Kasumi-1 (cell line): ENCODE measurements at regions not wholly inside any gene's neighbourhood (a gene's known extent, or its start where the extent isn't known, plus 50 kb on each side); places are given as distances from the start of the nearest gene placed in this dataset.
A peak's percentile ranks its signal among the peaks of the same experiment; 100 is the strongest.

ENCODE experiments used
- DNase-seq, 2 experiments: peaks; one replicate each; lab custom pipeline; 2025; lab: John Stamatoyannopoulos, UW

DNA sequence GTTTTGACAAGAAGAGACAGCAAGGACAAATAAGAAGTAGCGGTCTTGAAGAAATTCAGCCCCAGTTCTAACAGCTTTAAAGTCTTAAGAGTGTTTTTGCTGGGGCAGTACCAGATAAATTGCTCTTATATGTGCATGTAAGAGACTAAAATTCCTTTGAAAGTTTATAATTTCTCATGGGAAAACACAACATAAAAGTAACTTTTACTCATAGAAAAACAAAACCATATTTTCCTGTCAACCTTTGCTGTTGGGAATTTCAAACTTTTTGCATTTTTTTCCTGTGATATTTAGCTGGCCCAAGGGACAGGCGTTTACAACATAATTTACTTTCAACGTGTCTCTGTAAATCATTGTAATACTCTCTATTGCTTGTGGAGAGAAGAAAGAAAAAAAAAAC is 767.8 kb upstream of the ZEB2 start:
- no peak for DNase-seq

- no peak for DNase-seq
These were observed 766.9 kb upstream of the ZEB2 start for GRCh38 chr2:145286716-145287275.

DNA sequence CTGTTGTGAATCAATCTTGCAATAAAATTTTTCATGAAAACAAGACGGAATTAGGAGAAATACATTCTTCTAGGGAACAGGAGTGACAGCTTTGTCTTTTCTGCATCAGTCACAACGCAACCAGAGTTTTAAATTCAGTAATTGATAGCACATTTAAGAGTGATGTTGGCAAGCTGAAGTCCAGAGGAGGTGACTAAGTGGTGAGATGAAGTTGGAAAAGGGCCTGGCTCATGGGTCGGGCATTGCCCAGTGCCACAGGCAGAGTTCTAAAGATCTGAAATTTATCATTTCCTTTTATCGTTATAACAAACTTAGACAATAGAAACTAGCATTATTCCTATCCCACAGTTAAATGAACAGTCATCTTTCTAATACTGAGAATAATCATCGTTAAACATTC is 764.6 kb upstream of the ZEB2 start:
- no peak for DNase-seq

DNA sequence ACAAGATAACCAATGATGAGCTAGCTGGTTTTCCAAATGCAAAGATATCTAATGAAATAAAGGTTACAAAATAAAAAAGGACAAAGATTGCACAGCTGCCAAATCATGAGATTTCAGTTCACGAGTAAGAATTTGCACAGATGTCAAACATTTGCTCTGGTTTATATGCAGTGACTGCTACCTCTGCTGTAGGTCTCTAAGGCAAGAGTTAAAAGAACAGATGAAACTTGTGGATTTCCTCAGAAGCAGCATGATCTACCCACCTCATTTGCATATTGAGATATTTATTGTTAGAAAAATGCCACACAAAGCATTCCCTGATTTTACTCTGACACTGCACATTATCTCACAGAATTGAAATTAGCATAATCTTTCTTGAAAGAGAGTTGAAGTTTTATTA is 763.2 kb upstream of the ZEB2 start:
- no peak for DNase-seq

GRCh38 chr2:145277922-145278321 is 758.0 kb upstream of the ZEB2 start:
- DNase-seq = no peak

DNA sequence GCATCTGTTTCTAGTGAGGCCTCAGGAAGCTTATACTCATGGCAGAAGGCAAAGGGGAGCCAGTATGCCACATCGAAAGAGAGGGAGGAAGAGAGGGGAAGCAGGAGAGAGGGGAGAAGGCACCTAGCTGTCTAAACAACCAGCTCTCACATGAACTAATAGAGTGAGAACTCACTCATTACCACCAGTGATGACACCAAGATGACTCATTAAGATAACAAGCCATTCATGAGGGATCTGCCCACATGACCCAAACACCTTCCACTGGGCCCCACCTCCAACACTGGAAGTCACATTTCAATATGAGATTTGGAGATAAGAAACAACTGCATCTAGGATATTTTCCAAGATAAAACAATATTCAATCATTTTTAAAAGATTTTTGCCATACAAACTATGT is 753.9 kb upstream of the ZEB2 start:
- DNase-seq = no peak

DNA sequence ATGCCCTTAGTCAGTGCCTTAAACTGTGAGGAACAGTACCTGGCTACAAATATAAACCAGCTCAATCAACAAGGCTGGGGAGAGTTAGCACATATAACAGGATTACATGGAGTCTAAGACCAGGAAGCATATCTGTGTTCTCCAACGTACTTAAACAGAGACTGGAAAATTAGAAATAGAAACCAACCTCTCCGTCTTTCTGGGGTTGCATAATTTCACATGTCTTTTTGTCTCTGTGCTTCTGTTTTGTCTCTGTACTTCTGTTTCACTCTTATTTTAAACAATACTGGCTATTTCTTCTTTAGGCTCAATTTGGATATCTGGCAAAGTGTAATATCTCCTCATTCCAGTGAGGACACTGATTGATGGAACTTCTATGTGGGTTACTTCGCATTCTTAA is 749.0 kb upstream of the ZEB2 start:
- no peak for DNase-seq

DNA sequence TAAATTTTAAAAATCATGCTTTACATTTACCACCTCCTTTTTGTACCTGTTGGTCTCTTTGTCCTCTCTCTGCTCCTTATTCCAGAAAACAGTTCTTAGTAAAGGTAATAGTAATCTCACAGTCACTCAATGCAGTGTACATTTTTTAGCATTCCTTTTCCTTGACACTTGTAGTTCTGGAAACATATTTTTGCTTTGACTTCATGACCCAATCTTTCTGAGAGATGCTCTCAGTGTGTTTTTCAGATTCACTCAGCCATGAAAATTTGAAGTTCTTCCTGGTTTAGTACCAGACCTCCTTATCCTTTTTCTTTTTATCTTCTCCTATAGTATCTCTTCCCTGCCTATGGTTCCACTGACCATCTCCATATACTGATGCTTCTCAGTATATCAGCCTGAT is 747.5 kb upstream of the ZEB2 start:
- no peak for DNase-seq

GRCh38 chr2:145265244-145265643 is 745.3 kb upstream of the ZEB2 start:
- DNase-seq = no peak

- no peak for DNase-seq
These were observed 740.8 kb upstream of the ZEB2 start for GRCh38 chr2:145260674-145261073.

DNA sequence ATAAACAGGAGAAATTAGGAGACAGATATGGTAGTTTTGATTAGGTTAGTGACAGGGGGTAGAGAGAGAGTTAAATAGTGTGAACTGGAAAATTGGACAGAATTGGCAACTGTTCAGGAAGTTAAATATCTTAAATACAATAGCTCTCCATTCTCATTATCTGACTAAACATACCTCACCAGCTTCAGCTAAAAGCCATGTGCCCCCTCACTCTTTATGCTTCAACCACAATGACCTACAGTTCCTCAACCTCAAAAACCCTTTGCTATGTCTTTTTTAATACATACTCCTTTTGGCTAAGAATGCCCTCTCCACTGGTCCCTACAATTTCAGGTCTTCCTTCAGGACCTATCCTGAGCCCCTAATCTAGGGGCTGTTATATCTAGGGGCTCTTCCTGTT is 740.2 kb upstream of the ZEB2 start:
- no peak for DNase-seq

DNA sequence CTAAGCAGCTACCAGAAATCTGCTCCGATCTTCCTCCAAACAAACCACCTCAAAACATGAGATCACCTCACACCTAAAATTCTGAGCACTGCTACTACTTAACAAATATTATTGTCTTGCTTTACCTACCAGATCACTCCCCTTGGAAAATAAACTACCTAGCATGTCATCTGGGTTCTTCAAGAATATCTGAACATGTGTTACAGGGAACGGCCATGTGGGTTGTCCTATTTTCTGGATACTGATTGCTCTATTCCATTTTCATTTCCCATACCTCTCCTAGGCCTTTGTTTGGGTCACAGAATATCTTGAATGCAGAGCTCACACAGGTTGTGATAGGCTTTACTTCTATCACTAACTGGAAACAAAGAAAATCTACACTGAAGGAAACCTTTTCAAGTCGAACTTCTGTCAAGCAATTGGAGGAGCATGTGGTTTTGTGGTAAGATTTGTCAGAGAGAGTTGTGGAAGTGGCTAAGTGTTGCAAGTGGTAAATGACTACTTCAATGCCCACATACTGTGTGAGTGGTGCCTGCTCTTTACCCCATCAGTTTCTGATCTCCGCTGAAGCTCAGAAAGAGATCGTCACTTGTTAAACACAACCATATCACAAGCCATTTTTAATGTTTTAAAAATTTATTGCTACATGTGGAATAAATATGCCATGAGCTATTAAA is 739.1 kb upstream of the ZEB2 start:
- DNase-seq = peak; percentile 94

DNA sequence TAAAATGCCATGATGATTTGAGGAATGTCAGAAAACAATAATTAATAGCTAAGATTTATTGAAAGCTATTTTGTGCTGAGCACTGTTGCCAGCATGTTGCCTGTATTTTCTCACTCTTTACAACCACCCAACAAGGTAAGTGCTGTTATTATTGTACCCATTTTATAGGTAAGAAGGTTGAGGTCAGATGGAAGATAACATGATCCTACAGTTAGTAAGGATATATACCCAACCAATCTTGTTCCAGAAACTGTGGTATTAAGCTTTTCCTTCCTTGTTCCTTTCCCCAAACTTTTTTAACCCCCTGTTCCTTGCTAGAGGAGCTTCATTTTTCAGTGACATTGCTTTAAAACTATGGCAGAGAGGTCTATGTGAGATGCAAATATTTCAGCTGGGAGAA is 738.0 kb upstream of the ZEB2 start:
- no peak for DNase-seq

GRCh38 chr2:145256551-145256950 is 736.6 kb upstream of the ZEB2 start:
- no peak for DNase-seq

GRCh38 chr2:145254291-145254690 is 734.4 kb upstream of the ZEB2 start:
- no peak for DNase-seq

DNA sequence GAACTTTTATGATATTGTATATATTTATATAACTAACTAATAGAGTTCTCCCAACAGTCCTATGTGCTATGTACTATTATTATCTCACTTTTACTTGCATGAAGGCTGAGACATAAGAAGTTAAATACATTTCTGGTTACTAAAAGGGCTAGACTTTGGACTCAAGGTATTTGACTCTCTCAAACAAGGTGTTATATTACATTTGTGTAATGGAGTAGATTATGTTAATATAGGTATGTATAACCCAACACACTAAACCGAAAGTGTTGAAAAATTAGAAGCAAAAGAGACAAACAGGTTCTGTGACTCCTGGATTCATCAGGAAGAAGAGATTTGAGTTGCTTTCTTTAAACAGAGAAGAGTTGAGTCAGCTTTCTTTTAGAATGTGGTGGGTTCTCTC is 733.6 kb upstream of the ZEB2 start:
- no peak for DNase-seq

GRCh38 chr2:145245268-145245870 is 725.5 kb upstream of the ZEB2 start:
- DNase-seq = no peak

DNA sequence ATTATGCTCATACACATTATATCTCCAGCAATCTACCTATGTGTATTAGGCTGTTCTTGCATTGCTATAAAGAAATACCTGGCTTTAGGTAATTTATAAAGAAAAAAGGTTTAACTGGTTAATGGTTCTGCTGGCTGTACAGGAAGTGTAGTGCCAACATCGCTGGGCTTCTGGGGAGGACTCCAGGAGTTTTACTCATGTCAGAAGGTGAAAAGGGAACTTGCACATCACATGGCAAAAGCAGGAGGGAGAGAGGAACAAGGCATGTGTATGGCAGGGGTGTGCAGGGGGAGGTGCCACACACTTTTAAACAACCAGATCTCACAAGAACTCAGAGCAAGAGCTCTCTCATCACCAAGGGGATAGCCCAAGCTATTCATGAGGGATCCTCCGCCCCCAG is 715.4 kb upstream of the ZEB2 start:
- peak; percentile 42 to 53 for DNase-seq

- no peak for DNase-seq
These were observed 710.6 kb upstream of the ZEB2 start for GRCh38 chr2:145230546-145230945.

DNA sequence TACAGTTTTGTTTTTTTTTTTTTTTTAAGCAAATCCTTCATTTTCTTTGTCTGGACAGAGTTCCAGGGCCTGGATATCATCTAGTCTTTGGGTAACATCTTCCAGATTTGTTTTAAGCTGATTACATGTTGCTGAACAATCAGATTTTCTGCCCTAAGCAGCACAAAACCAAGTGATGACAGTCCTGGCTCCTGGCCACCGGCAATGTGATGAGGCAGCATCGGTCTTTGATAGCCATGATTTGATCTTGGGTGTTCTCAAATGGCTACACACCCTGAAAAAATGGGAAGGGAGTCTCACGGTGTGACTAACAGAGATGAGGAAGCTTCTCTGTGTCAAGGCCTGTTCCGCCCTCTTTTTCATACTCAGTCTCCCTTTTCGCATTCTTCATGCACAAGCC is 708.6 kb upstream of the ZEB2 start:
- no peak for DNase-seq

DNA sequence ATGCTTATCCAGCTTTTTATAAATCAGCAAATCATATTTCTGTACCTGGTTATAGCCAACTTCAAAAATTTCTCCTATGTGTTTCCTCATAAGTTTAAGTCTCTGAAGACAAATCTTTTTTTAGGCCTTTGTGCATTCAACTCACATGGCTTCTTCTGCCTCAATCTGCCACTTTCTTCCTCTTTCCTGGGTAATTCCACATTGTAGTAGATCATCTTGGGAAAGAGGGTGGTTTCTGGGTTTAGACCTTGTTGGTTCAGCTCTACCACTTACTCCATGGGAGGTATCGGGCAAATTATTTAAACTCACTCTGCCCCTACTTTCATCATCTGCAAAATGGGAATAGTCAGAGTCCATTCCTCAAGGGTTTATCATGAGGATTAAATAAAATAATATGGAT is 707.0 kb upstream of the ZEB2 start:
- DNase-seq = no peak

DNA sequence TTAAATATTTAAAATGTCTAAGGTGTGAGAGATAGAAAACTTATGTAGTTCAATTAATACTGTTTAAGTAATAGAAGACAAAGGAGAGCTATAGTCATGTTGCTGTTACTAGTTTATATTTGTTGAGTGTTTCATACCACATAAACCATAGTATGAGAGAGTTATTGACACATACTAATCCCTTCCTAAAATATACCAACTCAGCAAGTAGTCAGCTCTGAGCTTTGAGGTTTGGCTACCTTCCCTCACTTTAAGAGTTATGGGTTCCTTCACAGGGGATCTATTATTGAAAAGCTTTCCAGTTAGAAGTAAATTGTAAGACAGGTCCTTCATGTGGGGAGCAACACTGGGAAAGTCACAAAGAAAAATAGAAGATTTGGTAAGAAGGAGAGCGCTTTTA is 701.6 kb upstream of the ZEB2 start:
- no peak for DNase-seq

DNA sequence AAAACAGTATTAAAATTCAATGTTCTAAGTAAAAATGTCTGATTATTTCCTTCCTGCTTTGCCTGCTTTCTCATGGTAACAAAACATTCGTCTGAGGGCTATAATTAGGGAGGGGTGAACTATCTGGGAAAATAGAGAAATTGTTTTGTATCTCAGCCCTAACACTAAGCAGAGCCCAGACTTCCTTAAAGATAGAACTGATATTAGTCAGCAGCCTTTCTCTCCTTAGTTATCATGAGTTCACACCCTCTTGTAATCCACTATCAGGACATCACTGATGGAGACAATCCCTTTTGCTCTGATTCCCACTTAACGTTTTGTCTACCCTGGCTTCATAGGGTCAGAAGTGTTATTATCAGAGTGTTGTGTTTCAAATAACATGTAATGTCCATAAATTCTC is 701.1 kb upstream of the ZEB2 start:
- no peak for DNase-seq

DNA sequence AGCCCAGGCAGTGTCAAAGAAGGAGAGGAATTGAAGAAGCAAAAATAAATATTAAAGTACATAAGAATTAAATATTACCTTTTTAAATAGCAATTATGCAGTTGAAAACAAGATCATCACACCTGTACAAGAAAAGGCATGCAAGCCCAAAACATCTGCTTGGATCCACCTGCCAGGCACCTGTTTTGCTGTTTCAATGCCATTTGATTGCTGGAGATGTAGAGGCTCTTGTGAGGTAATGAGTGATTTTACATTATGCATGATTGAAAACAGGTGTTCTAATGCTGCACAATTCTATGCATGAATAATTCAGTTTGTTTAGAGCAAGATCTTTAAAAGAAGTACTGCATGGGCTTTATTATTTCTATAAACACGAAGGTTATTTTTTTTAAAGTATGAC is 700.6 kb upstream of the ZEB2 start:
- no peak for DNase-seq
